GM21390 (cell line): ENCODE measurements at regions not wholly inside any gene's neighbourhood (a gene's known extent, or its start where the extent isn't known, plus 50 kb on each side); places are given as distances from the start of the nearest gene placed in this dataset.

ENCODE experiments used
- ATAC-seq: cut with Tn5 transposase; IDR thresholded peaks from one replicate; pipeline ENCODE4 v1.9.1; 2021; ENCODE audit not compliant: unreplicated experiment

DNA sequence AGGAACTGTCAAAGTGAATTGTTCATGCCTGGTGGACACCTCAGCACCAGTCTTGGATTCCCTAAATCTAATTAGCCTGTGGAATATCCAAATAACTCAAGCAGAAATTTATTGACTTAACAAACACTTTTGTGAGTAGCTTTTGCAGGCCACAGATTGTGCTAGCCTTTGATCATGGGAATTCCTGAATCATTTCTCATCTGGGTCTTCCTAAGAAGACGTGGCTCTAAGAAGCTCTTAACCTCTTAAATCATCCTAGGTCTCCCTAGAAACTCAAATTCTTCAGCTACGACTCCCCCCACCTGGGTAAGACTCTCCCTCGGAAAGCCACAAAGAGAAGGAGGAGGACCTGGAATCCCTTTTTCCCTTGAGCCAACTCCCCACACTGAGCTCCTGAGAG is 53.8 kb upstream of the PSEN2 start:
- ATAC-seq = no peak

DNA sequence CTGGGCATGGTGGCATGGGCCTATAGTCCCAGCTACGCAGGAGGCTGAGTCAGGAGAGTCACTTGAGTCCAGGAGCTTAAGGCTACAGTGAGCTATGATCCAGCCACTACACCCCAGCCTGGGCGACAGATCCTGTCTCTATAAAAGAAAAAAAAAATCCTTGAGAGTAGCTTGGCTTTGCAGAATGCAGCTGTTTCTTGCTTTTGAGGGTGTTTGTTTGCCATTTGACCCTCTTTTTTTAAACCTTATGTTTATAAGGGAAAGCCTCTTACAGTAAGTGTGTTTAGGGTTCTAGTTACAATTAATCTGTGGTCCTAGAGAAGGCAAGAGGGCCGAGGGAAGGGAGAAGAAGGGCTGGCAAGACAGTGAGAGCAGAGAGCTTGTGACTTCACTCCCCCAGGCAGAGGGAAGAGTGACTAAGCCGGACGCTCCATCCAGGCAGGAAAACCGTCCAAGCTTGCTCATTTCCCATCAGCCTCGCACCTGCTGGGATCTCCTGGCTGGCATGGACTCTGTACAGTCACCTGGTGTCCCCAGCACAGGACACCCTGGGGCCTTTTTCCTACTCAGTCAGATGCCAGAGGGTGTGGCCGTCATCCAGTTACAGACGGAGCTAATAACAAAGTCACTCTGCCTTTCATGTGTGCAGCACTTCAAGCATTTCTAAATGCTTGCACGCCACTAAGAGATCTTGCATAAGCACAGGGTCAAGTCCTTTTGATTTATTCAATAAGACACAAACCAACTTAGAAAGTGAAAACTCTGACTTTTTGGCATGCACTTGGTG is 55.5 kb upstream of the PSEN2 start:
- ATAC-seq = no peak

DNA sequence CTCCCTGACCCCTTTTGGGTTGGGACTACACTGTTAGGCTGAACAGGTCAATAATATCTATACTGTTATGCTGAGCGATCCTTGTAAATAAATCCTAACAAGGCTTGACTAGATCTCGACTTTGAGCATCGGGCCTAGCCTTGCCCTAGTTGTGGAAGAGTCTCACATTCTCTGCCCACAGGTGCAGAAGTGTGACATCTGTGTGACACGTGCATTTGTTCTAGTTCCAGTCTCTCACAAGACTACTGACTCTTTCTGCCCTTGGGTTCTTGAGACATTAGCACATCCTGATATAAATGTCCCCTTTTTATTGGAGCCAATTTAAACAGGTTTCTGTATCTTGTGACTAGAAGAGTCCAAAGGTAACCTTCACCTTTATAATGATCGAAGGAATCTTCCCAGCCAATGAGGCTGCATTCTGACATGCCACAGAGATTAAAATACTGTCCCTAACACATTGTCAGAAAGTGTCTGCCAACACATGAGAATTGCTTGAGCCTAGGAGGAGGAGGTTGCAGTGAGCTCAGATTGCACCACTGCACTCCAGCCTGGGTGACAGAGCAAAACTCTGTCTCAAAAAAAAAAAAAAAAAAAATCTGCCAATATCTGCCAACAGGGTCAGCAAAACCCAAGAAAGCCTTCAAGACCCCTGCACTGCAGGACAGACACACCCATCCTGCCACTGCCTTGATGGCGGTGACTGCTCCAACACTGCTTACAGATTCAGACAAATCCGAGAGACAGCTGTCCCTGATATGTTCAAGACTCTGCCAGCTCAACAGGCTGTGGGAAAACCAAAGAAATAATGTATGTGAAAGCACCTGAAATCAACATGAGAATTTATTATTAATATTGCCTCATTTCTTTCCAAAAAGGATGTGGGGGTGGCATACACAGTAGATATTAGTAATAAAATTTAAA is 56.5 kb upstream of the PSEN2 start:
- no peak for ATAC-seq

DNA sequence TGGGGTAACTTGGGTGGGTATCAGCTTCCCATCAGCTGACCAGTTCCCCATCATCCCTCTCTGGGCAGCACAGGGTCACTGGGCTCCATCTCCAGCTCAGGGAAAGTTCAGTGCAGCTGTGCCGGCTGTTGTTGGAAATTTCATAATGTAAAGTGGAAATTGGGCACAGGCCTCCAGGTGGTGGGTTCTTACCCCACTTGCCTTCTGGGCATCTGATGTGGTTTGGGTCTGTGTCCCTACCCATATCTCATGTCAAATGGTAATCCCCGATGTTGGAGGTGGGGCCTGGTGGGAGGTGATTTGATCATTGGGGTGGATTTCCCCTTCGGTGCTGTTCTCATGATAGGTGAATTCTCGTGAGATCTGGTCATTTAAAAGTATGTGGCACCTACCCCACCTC is 59.7 kb upstream of the PSEN2 start:
- no peak for ATAC-seq

DNA sequence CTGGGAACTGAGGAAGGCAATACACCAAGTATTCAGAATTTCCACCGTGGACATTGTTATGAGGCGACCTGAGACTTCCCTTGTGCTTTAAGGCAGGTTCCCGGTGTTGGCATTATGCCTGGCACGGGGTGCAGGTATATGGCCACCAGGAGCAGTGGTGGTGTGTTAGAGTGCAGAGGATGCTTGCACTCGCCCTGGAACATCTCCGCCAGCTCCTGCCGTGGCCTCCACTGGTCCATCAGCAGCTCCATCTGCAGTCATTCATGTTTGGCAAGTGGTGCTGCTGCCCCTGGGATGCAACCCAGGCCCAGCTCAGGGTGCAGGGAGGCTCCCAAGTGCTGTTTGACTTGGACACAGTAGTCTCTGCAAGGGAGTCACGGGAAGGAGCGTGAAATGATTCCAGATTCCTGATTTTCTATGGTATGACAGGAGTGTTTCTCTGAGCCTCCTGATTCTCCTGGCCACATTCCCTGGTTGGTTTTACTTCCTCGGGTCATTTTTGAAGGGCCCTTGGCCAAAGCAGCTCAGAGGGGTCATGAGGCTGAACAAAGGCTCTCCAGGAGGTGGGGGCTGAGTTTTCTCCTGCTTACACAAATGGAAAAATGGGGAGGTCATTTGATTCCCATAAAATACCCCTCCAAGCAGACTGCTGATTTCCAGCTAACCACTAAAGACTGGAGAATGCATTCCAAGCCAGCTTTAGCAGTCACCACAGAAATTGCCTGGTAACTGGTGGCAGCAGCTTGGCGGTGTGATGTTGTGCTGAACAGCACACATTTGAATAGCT is 60.4 kb upstream of the PSEN2 start:
- ATAC-seq = no peak

DNA sequence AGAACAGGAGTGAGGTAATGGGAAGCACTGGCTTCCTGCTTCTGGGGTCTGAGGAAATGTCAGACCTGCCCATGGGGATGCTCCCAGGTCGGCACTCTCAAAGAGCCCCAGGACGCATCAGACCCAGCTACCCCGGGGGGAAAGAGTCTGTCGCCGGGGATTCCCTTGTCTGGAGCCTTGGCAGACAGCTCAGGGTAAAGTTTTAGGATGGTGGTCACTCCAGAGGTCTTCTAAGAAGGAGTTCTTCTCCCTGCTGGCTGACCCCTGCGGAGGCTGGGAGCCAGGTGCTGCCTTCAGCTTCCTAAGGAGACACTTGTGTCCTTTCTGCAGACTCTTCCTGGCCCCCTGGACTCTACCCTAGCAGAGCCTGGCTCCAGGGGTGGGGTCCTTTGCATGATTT is 61.9 kb upstream of the PSEN2 start:
- ATAC-seq = no peak

DNA sequence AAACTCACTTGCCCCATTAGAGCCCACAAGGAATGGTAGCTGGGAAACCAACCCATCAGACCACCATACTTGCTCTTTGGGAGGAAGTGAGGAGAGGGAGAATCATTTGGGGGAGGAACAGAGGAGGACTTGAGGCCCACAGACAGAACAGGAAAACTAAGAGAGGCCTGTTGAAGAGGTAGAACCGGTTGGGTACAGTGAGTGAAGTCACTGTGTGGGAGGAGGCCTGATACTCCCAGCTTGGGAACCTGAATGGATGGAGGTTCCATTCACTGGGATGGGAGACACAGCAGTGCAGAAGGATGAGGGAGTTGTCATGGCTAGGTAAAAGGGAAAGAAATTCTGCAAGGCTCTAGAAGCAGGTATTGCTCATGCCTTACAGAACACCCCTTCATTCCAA is 63.4 kb upstream of the PSEN2 start:
- no peak for ATAC-seq

DNA sequence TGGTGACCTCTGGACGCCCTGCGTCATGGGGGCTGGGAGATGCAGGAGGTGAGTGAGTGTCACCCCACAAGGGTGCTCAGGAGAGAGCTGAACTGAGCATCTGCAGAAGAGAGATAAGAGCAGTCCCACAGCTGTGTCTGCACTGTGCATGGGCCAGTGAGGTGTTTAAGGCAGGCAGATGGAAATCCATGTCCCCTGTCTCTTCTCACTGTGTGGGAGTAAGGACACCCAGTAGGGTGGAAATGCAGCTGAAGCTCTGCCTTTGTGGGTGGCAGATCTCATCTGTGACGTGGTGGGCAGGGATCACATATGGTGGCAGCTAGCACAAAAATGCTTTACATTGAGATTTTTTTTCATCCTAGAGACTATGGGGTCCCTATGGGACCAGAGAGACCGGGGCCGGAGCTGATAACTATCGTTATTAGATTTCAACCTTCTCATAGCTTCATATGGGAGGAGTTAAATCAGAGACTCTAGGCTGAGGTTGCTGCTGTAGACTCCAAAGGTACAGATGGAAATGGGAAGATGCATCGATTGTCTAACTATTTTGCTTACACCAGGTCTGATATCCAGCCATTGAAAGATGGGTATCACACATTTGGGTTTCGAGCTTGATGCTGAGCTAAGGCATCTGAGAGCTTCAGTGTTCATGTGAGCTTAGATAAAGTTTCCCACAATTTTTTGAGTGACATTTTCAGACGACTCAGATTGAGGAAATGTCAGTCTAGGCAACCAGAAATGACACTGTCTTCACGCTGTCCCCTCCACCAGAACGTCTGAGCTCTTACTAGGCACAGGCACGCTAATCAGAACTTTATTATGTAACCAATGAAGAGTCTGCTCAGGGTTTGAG is 65.3 kb upstream of the PSEN2 start:
- no peak for ATAC-seq

DNA sequence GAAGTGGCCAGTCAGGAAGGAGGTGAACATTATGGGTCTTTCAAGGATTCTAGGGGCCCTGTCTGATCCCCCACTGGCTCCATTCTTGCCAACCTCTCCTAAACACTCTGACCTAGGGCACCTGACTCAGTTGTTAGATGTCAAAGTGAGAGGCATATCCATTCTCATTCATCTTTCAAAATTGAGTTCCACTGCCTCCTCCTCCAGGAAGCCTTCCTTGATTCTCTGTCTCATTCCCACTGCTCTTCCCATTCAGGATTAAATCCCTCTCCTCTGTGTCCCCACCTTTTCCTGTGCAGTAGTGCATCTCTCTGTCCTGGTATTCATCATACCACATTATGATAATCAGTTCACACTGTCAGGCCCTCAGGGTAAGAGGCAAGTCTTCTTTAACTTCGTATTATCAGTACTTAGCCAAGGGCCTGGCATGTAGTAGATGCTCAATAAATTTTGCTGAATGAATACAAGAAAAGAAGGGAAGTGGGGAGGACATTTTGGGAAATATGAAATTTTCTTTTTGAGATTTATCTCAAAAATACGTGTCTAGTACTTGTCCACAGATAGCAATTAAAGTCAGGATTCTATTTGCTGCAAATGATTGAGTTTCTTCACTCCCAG is 61.8 kb upstream of the ITPKB start:
- ATAC-seq = no peak

DNA sequence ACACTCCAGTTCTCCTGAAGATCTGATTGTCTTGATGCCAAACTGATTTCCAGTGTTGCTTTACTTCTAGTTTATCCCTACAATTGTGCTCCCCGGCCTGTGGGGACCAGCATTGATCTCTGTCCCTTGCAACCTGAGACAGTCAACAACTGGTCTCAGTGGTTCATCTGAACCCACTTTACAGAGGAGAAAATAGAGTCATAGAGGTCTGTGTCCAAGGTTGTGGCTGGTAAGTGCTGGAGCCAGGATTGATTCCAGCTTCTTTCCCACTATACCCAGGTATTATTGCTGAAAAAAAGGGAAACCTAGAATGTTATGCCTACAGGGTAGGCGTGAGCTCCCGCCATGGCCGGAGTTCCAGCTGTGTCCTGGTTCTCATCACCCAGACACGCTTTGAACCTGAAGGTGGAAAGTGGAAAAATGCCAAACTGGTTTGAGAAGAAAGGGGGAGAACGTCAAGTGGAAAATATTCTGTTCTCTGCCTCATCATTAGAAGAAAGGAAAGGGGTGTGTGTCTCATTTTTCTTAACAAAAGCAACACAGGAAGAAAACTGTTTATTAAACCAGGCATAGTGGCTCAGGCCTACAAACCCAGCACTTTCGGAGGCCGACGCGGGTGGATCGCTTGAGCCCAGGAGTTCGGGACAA is 60.7 kb upstream of the ITPKB start:
- no peak for ATAC-seq

DNA sequence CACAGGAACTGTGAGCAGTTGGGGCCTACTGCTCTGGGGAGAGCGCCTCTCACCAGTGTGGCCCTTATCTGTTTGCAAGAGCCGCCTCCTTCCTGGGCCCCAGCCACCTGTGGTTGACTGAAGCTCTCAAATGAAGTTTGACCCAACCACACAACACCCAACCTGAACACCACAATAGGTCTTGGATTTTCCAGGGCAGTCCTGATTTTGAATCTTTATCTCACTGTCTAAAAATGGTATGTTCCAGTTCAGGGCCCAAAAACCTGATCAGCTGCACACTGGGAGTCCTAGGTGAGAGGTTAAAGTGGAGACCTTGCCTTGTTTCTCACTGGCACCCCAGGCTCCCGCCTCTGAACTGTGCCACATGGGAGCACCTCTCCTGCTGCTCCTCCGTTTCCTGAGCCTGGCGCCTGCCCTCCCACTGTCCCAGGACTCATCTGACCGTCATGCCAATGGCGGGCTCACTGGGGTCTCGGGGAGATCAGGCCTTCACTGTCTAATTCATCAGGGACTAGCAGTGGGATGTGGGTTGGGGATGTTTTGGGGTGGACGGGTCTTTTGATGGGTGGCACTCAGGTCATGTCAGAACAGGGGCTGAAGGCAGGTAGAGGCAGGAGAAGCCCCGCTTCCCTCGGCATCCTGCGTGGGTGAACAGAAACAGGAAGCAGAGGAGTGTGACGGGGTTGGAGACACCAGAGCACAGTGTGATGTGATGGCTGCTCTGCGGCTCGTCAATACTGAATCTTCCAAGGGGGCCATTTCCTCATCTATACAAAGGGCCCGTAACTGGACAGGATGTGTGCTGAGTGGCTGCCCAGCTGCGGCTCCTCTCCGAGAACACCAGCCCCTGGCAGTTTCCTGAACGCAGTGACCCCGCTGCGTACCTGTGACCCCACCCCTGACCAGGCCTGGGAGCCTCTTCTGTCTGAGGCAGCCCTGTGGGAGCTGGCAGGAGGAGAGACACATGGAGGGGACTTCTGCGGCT is 59.6 kb upstream of the ITPKB start:
- ATAC-seq = peak; percentile 92

DNA sequence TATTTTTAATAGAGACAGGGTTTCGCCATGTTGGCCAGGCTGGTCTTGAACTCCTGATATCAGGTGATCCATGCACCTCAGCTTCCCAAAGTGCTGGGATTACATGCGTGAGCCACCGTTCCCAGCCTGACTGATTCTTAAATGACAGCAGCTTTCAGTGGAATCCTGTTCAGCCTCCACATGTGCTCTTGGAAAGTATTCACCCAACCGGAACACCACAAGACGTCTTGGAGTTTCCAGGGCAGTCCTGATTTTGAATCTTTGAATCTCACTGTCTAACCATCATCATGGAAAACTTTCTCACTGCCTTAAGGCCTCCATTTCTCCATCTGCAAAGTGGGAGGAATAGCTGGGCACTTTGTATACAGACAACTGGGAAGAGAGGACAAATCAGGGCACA is 58.1 kb upstream of the ITPKB start:
- no peak for ATAC-seq

DNA sequence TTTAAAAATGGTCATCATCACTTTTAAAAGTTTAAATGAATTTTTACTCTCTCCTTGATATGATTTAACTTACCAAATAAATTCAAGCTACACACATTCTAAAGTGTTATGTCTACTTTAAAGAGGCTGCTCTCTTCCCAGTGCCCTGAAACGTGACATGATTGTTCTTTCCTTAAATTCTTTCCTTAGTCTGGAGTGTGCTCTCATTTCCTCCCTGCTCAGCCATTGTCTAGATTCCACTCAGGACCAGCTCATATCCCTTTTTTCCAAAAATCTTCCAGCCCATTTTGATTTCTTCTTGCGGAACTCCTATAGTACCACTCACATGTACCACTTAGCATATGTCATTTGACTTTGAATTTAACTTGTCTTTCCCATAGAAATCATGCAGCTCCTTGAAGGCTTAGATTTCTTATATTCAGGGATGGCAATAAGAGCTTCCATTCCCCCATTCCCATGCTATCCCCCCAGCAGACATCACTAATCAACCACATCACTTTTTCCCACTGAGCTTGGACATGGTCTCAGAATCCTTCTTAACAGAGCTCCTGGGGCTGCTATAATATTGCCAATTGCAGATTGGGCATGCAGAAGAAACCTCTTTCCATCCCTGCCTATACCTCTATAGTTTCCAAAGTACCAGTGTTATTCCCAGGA is 54.7 kb upstream of the ITPKB start:
- ATAC-seq = no peak

DNA sequence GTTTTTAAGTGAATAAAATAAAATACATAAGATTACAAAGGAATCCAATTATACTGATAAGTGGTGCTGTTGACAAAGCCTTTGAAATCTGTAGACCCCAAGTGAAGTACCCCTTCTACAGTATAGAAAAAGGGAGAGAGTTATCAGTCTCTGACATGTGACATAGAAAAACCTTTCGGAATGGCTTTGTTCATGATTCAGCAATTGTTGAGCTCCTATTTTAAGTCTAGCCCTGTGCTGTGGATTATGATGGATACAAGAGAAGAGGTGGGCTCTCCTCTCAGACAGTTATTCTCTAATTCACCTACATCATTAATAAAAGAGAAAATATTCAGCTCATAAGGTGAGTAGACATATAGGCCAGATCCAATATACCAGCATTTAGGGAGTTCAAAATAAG is 53.3 kb upstream of the ITPKB start:
- ATAC-seq = no peak

DNA sequence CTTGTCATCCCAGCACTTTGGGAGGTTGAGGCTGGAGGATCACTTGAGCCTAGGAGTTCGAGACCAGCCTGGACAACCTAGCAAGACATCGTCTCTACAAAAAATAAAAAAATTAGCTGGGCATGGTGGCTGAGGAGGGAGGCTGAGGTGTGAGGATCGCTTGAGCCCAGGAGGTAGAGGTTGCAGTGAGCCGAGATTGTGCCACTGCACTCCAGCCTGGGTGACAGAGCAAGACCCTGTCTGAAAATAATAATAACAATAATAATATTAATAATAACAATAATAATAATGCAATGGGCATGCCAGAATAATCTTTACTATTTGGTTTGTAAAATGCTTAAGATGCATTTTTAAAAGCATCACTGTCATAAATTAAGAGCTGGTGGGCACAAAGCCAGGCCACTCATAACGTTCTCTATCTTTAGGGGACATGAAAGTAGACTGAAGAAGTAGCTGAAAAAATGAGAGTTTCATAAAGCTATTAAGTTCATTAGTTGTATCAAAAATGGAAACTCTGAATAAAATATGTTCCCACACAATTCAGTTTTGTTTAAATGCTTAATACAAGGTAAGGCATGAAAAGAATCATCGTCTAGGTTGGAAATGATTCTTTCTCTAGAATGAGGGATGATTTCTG is 51.6 kb upstream of the ITPKB start:
- no peak for ATAC-seq

DNA sequence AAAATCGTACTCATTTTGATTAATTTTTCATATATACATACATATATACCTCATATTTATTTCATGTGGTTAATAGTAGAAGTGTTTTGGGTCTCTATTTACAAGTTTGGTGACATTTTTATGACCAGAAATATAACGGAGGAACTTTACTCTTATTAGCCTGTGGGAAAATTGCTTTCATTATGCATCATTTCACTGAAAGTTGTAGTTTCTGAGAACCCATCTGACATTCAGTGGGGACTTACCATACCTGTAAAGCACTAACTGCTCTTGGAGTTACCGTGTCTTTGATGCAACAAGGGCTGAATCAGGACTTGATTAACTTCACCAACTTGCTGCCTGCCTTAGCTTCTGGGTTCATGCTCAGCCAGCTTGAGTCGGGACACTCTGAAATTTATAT is 49.9 kb upstream of the ITPKB start:
- ATAC-seq = no peak
